ENCODE measurements at regions not wholly inside any gene's neighbourhood (a gene's known extent, or its start where the extent isn't known, plus 50 kb on each side); places are given as distances from the start of the nearest gene placed in this dataset.

GRCh38 chr16:50939356-50939755 is 197.5 kb downstream of the CYLD start:
- Histone ChIP-seq H3K27ac (no peak overlapping the region), H3K4me1 (no peaks in the 10 kb centered on the region), H3K36me3 (no peaks in the 10 kb centered on the region), H3K27me3 (no peaks in the 10 kb centered on the region), H3K9me3 (no peaks in the 10 kb centered on the region), H3K4me3 (no peak overlapping the region)
- no peak for DNase-seq
- no peak for TF ChIP-seq CTCF (IDR thresholded peaks at IDR 0.05)
- no peak for TF ChIP-seq POLR2A (IDR thresholded peaks at IDR 0.05)

DNA sequence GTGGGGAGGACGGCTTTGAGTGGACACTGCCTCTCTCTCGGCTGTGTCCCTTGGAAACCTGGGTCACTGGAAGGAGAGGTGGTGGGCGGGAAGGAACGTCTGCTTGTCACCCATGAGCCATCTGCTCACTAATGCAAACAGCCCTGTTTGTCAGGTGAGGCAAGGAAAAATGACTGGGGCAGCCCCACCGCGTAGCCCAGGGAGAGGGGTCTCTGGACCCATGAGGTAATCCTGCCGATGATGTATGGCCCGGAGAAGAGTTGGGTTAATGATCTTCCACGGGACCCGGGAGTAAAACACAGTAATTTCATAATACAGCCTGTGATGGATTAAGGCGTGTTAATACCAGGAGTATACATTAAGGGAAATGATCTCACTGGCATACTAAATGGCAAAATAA is 197.0 kb downstream of the CYLD start:
- no peaks in the 10 kb centered on the region for H3K9me3 ChIP-seq
- no peak overlapping the region for H3K27ac ChIP-seq
- H3K4me3 ChIP-seq: no peak overlapping the region
- H3K4me1 ChIP-seq: no peaks in the 10 kb centered on the region
- H3K36me3 ChIP-seq: no peaks in the 10 kb centered on the region
- TF ChIP-seq POLR2A (IDR thresholded peaks at IDR 0.05): no peak
- no peak for TF ChIP-seq CTCF (IDR thresholded peaks at IDR 0.05)
- DNase-seq: no peak
- H3K27me3 ChIP-seq: no peaks in the 10 kb centered on the region

DNA sequence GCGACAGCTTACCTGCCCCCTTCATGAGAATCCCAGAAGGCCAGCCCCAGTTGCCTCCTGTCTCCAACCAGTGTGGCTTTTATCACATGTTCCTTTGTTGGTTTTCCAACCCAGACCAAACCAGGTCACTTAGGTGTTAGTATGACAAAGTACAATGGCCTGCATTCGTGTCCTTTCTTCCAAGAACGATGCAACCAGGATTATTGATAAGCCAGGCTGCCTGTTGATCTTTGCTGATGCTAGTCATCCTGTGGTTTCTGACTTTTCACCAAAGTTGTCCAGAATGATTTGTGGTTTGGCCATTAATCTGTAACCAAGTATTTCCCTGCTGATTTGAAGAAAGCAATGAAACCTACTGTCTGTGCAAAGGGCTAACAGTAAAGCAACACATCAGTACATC is 191.4 kb downstream of the CYLD start:
- H3K4me1 ChIP-seq: no peaks in the 10 kb centered on the region
- H3K27me3 ChIP-seq: no peaks in the 10 kb centered on the region
- no peak for DNase-seq
- H3K27ac ChIP-seq: no peak overlapping the region
- TF ChIP-seq POLR2A (IDR thresholded peaks at IDR 0.05) (no peak), CTCF (IDR thresholded peaks at IDR 0.05) (no peak)
- no peaks in the 10 kb centered on the region for H3K36me3 ChIP-seq
- H3K4me3 ChIP-seq: no peak overlapping the region
- no peaks in the 10 kb centered on the region for H3K9me3 ChIP-seq

DNA sequence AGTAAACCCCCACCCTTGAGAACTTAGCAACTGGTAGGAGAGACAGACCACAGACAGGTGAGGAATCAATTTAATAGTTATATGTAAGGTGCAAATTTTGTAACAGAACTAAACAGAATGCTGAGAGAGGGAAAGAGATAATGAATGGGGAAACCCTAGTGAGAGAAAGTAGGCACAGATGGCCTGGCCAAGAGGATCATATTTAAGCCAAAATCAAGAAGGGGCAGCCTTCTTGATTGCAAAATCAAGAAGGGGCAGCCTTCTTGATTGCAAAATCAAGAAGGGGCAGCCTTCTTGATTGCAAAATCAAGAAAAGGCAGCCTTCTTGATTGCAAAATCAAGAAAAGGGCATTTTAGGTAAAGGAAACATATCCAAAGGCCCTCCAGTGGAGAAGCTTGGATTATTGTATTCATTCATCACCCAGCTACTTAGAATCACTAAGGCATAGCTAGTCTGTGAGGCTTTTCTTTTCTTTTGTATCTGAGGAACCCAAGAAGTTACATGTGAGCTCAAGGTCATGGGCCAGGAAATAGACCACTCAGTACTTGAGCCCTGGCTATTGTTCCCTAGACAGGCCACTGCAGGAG is 190.6 kb downstream of the CYLD start:
- no peaks in the 10 kb centered on the region for H3K9me3 ChIP-seq
- no peaks in the 10 kb centered on the region for H3K36me3 ChIP-seq
- no peak for TF ChIP-seq POLR2A (IDR thresholded peaks at IDR 0.05)
- TF ChIP-seq CTCF (IDR thresholded peaks at IDR 0.05): no peak
- no peaks in the 10 kb centered on the region for H3K27me3 ChIP-seq
- no peak overlapping the region for H3K4me3 ChIP-seq
- H3K27ac ChIP-seq: no peak overlapping the region
- DNase-seq: no peak
- no peaks in the 10 kb centered on the region for H3K4me1 ChIP-seq

GRCh38 chr16:50928065-50928464 is 186.2 kb downstream of the CYLD start:
- TF ChIP-seq POLR2A (IDR thresholded peaks at IDR 0.05): no peak
- no peak for TF ChIP-seq CTCF (IDR thresholded peaks at IDR 0.05)
- no peak overlapping the region for H3K4me3 ChIP-seq
- no peak overlapping the region for H3K27ac ChIP-seq
- no peaks in the 10 kb centered on the region for H3K4me1 ChIP-seq
- H3K36me3 ChIP-seq: no peaks in the 10 kb centered on the region
- no peak for DNase-seq
- H3K27me3 ChIP-seq: no peaks in the 10 kb centered on the region
- H3K9me3 ChIP-seq: no peaks in the 10 kb centered on the region
